ENCODE measurements at regions not wholly inside any gene's neighbourhood (a gene's known extent, or its start where the extent isn't known, plus 50 kb on each side); places are given as distances from the start of the nearest gene placed in this dataset.

DNA sequence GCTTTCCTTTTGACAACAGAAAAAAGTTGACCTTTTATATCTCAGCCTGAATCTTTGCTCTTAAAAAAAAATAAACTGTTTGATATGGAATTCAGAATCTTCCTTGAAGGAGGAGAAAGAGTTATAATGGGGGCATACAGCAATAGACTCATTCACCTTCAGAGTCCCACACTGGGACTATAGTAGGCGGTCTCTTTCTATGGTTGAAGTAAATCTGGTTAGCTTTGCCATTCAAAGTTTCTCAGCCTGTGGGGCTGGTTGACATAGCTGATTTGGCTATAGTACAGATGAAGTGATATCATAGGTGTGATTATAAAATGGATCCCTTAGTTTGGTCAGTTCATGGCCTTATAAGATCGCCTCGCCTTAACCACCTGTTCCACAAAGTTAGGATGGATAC is 156.2 kb downstream of the SH2D1A start:
- Histone ChIP-seq H3K4me3 (no peak overlapping the region), H3K4me1 (ENCODE audit: low read depth) (no peaks in the 10 kb centered on the region), H3K36me3 (ENCODE audit: low read depth) (no peaks in the 10 kb centered on the region), H3K9me3 (no peaks in the 10 kb centered on the region)
- ATAC-seq, result no peak
- DNase-seq, result no peak
- TF ChIP-seq, protein P1, sequence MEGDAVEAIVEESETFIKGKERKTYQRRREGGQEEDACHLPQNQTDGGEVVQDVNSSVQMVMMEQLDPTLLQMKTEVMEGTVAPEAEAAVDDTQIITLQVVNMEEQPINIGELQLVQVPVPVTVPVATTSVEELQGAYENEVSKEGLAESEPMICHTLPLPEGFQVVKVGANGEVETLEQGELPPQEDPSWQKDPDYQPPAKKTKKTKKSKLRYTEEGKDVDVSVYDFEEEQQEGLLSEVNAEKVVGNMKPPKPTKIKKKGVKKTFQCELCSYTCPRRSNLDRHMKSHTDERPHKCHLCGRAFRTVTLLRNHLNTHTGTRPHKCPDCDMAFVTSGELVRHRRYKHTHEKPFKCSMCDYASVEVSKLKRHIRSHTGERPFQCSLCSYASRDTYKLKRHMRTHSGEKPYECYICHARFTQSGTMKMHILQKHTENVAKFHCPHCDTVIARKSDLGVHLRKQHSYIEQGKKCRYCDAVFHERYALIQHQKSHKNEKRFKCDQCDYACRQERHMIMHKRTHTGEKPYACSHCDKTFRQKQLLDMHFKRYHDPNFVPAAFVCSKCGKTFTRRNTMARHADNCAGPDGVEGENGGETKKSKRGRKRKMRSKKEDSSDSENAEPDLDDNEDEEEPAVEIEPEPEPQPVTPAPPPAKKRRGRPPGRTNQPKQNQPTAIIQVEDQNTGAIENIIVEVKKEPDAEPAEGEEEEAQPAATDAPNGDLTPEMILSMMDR (IDR thresholded peaks at IDR 0.05), result no peak
- intact Hi-C loops (cut with DNase I, micrococcal nuclease), result no loop called here

DNA sequence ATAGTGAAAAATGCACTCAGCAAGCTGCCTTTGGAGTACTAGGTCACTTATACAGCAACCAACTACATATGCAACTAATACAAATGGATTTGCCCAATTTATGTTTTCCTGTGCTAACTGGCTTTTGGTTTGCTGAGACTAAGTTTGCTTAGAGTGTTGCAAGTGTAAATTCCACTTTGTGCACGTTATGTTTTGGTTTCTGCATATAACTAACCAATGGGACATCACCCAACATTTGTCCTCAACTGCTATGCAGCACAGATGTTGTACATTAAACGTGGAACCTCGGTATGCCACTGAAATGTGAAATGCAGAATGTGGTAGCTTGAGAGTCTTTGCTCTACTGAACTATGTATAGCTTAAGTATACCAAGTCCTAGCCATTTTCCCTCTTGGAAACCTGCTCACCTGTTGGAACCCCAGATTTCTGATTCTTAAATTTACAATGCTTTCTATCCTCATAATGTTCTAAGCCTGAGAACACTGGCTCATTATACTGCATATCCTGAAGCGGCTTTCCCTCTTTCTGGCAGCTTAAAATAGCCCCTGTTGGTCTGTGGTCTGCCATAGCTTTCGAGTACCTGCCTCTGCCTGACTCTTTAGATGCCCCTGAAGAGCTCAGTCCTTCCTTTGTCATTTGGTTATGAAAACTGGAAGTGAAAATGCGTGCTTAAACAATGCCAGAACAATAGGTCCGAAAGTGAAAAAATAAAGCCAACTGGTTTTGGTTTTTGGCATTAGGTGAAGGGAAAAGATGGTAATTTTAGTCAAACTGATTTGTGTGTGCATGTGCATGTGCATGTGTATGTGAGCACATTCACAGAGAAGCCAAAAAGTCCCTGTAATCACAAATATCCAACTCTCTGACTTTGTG is 158.0 kb downstream of the SH2D1A start:
- TF ChIP-seq, protein P1 (IDR thresholded peaks at IDR 0.05), result no peak
- H3K4me3 ChIP-seq, result no peak overlapping the region
- no peaks in the 10 kb centered on the region for H3K36me3 ChIP-seq (ENCODE audit: low read depth)
- ATAC-seq (no peak), DNase-seq (no peak)
- intact Hi-C loops (cut with DNase I, micrococcal nuclease), result no loop called here
- no peaks in the 10 kb centered on the region for H3K9me3 ChIP-seq
- H3K4me1 ChIP-seq (ENCODE audit: low read depth), result no peaks in the 10 kb centered on the region

DNA sequence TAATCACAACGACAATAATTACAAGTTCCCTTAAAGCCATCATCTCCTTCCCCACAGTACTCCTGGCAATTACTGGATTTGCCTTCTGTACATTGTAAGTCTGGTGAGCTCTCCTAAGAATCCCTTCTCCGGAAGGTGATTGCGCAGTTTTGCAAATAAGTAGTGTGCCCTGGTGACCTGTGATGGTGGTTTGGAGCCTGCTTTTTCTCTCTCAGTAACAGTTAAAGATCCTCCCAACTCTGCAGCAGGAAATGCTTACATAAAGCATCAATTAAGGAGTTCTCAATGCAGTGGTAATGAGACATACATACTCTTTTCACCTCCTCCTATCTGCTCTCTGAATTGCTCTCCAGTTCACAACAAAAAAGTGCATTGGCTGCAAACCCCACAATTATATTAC is 159.7 kb downstream of the SH2D1A start:
- H3K9me3 ChIP-seq, result no peaks in the 10 kb centered on the region
- no peaks in the 10 kb centered on the region for H3K36me3 ChIP-seq (ENCODE audit: low read depth)
- intact Hi-C loops (cut with DNase I, micrococcal nuclease), result no loop called here
- DNase-seq (no peak), ATAC-seq (no peak)
- TF ChIP-seq, protein P1 (IDR thresholded peaks at IDR 0.05), result no peak
- no peak overlapping the region for H3K4me3 ChIP-seq
- H3K4me1 ChIP-seq (ENCODE audit: low read depth), result no peaks in the 10 kb centered on the region

DNA sequence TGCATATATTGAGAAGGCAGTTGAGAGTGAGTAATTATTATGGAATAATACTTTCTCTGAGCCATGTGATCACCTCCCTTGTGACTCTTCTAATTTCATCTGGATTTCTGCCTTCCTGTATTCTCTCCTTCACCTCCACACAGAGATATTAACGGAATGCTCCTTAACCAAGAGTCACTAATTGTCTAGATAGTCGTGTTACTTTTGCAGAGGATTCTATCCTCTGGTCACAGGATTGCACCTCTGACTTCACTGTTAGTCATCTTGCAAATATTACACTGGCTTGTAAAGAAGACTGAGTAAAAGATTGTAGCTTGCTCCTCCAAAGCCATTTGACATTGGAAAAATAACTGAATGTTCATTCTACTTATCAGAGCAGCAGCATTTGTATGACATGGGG is 160.9 kb downstream of the SH2D1A start:
- DNase-seq, result no peak
- Histone ChIP-seq H3K4me3 (no peak overlapping the region), H3K9me3 (no peaks in the 10 kb centered on the region), H3K4me1 (ENCODE audit: low read depth) (no peaks in the 10 kb centered on the region), H3K36me3 (ENCODE audit: low read depth) (no peaks in the 10 kb centered on the region)
- TF ChIP-seq, protein P1 (IDR thresholded peaks at IDR 0.05), result no peak
- intact Hi-C loops (cut with DNase I, micrococcal nuclease), result no loop called here
- ATAC-seq, result no peak

DNA sequence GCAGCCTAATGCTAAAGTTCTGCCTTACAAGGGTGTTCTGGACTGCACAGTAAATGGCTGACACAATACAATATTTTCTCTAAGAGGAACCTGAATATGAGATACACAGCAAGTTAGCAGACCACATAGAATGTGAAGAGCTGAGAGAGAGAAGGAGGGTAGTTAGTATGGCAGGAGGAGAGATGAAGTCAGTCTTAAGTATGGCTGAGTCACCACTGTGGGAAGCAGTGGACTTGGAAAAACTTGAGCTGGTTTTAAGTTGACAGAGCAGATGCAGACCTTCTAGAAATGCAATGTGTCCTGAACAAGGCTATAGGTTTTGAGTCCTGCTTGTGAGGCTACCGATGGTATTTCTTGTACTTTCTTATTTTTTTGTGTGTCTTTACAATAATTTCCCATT is 172.5 kb downstream of the SH2D1A start:
- Histone ChIP-seq H3K36me3 (ENCODE audit: low read depth) (no peaks in the 10 kb centered on the region), H3K4me1 (ENCODE audit: low read depth) (no peaks in the 10 kb centered on the region), H3K4me3 (no peak overlapping the region), H3K9me3 (no peaks in the 10 kb centered on the region)
- TF ChIP-seq, protein P1 (IDR thresholded peaks at IDR 0.05), result no peak
- DNase-seq, result no peak
- ATAC-seq, result no peak
- intact Hi-C loops (cut with DNase I, micrococcal nuclease), result no loop called here
